Pons (tissue), 1 donor: ENCODE measurements at regions not wholly inside any gene's neighbourhood (a gene's known extent, or its start where the extent isn't known, plus 50 kb on each side); places are given as distances from the start of the nearest gene placed in this dataset.
A peak's percentile ranks its signal among the peaks of the same experiment; 100 is the strongest.
"Not testable (repeated sequence)": the region's sequence is repeated elsewhere in the genome, so short reads cannot be mapped to it uniquely, and the experiment has no call there.

ENCODE experiments used
- DNase-seq: peaks from one replicate; pipeline ENCODE4 v3.0.0-alpha.2; 2016; ENCODE audit warnings: low spot score

DNA sequence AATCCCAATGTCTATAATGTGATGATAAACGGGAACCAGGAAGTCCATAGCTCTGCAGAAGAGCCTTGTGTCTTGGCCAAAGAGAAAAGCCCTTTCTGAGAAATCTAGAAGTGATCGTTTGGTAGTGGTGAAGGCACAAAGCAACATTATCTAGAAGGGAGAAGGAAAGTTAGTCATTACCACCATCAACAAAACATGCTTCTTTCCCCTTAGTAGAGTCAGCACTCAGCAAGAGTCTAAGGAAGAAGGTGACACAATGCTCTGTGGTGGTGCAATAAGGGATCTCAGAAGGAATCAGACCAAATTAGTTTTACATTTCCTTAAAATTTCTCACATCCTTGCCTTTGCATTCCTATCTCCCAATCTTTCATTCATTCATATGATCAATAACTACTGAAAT, 134.4 kb upstream of the PRDX6 start:
- DNase-seq, result no peak

DNA sequence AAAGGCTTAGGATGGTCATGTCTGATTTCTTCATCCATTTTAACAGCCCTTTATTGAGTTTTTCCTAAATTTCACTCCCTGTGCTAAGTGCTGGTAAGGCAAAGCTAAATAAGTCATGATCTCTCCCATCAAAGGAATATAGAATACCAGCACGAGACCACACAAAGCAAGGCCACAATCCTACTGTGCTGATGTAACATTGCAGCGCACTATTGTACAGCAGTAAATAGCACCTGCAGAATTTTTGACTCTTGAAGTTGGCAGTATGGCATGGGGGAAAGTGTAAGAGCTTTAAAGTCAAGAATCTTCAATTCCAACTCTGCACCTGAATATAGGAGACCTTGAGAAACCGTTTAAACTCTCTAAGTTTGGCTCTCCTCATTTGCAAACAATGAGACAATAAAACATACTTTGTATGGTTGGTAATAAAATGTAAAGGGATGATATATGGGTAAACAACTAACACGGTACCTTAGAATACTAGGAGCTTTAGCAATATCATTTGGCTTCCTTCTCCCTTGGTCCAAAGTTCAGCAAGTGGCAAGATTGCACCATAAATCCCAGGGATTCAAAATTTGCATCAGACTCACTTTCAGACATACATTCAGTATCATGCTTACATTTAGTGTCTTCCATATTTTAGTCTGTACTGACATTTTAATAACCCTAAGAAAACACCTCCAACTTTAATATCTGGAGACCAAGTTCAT, 132.9 kb upstream of the PRDX6 start:
- DNase-seq, result no peak

DNA sequence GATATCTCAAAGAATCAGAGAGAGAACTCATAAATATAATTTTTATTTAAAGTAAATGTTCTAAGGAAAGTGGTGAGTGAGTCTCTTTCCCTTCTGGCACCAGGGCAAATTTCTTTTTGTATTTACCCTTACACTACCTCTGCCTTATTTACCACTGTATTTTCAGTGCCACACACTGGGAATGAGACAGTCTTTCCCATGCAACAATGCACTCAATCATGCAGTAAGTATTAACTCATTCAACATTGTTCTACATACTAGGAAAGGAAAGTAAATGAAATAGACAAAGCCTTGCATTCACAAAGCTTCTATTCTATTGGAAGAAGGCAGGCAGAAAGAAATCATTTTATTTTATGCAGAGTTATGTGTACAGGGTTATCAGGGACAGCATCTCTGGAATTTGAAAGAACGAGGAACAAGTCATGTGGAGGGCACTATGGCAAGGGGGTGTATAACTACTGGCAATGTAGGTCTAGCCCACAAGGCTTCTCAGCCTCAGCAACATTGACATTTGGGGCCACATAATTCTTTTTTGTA, 129.8 kb upstream of the PRDX6 start:
- peak; percentile 7 for DNase-seq

DNA sequence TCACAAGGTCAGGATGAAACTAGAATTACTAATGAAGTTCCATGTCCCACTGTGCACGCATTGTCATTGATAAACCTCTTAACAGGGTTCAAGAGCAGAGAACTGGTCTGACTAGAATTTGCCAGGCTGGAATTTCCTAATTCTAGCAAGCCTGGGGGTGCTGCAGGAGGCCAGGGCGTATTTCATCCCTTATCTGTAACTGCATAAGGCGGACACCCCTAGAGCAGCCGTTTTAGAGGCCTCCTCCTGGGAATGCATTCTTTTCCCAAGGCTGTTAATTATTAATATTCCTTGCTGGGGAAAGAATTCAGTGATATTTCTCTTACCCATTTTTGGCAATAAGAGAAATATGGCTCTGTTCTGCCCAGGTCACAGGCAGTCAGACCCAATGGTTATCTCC, 124.5 kb upstream of the PRDX6 start:
- DNase-seq, result not testable (repeated sequence)

DNA sequence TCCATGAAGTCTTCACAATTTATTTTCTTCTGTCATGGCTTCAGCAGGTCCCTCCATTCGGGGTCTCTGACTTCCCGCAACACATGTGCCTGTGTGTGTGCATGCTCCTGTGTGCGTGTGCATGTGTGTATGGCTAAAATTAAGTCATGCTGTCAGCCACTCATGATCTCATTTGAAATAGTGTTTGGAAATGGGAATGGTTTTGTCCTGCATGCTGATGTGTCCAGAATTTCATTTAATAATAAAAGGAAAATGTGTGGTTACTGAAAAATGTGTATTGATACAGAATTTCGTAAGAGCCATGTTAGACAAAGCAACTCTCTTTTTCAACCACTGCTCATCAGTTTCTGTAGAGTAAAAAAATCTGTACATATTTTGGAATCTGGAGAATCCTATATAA, 123.8 kb upstream of the PRDX6 start:
- DNase-seq, result no peak

DNA sequence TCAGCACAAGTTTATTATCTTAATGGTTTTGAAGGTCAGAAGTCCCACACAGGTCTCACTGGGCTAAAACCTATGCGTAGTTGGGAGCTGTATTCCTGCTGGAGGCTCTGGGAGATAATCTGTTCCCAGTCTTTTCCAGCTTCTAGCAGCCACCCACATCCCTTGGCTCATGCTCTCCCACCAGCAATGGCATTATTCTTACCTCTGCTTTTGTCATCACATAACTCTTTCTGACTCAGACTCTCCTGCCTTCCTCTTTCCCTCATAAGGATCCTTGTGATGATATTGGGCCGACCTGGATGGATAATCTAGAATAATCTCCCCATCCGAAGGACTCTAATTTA, 122.2 kb upstream of the PRDX6 start:
- DNase-seq, result no peak

DNA sequence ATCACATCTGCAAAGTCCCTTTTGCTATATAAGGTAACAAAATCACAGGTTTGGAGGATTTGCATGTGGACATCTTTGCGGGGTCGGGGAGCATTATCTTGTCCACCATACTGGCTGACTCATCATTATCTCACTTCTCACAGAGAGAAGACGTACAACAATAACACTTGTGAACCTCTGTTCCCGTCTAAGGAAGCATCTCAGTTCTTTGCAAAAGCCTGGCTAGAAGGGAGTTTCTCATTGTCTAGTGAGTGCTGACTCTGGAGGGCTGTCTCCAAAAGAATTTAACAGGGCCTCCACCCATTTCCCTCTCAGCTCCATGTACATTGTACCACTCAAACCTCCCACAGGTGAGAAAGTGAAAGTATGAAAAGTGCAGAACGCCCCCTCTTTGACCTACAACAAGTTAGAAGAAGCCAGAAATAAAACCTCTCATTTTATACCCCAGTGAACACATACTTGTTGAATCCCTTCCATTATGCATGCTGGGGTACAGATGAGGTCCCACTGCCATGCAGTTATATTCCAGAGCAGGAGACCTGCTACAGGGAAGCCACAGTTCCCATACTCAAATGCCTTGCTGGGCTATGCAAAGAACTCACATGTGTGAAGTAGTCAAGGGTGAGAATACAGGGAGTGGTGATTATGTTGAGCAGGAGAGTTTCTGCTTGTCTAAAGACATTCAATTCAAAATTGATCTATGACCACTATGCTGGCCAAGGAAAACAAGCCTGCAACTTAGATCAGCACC, 121.7 kb upstream of the PRDX6 start:
- no peak for DNase-seq

DNA sequence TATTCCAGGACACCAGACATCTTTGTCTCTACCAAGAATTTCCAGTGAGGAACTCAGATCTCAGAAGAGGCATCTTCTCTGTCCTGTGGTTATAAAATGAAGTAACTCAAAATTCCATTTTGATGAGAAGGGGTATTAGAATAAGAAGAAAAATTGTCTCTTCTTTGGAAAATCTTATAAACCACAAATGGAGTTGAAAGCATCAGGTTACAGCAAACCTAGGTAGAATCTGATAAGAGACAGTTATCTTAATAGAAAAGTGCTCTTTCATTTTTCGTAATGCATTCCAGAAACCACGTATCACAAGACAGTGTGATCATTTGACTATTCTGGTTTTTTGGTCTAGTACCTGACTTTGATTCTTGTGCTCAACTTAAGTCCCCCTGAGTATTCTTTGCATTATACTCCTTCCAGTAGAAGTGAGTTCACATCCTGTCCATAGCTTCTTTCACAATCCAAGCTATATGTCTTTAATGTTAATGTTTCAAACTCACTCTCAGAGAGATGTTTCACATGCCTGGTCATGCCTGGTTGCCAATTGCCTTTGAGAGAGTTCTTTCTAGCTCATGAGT, 120.9 kb upstream of the PRDX6 start:
- no peak for DNase-seq

DNA sequence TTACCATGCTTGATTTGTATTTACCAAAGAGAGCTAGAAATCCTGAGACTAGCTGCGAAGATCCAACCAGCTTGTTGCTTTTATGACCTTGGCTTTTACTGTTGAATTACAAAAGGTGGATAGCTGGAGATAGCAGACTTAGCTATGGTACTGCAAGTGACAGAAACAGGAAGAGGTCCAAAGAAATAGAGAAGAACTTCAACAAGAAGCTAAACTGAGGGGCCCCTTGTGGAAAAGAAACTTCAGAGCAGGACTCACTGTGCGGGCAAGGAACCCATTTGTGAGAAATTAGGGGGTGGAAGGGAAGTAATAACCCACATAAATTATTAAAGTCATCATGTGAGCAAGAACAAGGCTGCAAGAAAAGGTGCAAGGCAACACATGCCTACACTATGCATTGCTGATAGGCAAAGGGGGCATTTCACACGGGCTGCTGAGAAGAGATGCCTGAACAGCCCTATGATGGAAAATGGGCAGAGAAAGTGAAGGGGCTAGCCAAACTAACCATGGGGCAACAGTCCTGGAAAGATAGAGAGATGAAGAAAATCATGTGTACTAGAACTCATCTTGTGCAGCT, 116.6 kb upstream of the PRDX6 start:
- no peak for DNase-seq

DNA sequence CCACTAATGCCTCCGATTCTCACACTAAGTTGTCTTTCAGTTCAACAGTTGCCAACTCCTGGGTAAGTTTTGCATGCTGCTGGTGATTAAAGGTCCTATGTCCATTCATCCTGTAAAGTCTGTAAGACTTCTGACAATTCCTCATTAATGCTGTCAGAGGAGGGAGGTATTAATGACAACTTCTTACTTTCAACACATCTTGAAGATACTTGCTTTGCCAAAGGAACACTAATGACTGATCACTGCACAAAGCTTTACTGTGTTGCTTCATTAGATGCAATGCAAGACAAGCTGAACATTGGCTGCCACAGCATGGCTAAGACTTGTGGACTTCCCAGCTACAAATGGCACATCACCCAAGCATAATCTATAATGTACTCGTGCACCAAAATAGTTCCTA, 114.6 kb upstream of the PRDX6 start:
- no peak for DNase-seq

DNA sequence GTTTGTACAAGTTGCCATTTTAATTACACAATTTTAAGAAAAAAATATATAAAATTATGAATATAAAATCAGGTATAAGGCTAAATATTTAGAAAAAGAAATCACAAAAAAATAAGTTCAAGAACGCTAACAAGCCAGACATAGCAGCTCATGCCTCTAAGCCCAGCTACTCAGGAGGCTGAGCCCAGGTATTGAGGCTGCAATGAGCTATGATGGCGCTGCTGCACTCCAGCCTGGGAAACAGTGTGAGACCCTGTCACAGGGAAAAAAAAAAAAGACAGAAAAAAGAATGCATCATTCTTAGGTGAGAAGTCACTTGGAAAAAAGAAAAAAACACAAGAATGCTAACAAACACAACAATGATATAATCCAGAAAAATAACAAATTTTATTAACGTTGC, 112.3 kb upstream of the PRDX6 start:
- no peak for DNase-seq

DNA sequence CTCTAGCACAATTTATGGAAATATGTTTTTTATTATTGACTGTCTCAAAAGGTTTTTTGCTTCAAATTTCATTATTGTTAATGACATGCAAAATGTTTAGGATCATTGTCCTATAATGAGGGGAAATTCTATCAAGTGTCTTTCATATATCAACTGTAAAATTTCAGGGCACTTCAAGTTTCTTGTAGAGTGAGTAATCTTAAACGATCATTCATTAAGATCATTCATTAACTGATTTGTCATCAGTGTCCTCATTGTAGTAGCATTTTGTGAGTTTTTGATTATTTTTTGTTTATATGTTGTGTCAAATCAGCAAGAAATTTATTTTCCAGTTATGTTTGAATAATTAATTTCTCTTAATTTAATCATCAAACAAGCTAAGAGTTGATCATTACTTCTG, 111.8 kb upstream of the PRDX6 start:
- DNase-seq, result no peak

DNA sequence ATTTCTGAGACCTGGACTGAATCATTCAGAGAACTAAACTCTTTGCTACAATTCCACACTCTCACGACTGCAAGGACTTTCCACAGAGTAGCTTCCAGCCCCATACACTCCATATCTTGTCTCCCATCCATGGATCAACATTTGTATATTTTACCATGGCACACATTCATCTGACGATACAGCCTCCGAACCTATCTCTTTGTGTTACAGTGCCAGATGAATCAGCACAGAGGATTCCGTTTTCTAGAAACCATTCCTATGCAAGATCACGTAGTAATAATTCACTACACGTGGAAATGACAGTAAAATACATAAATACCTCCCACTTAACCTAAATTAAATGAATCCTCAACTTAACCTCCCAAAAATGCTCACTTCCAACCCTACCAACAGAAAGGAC, 110.0 kb upstream of the PRDX6 start:
- no peak for DNase-seq

DNA sequence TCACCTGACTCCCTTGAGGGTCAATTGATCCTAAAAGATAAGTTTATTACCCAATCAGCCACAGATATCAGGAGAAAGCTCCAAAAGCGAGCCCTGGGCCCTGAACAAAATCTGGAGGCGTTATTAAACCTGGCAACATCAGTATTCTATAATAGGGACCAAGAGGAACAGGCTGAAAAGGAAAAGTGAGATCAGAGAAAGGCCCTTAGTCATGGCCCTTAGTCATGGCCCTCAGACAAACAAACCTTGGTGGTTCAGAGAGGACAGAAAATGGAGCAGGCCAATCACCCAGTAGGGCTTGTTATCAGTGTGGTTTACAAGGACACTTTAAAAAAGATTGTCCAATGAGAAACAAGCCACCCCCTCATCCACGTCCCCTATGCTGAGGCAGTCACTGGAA, 106.5 kb upstream of the PRDX6 start:
- not testable (repeated sequence) for DNase-seq

DNA sequence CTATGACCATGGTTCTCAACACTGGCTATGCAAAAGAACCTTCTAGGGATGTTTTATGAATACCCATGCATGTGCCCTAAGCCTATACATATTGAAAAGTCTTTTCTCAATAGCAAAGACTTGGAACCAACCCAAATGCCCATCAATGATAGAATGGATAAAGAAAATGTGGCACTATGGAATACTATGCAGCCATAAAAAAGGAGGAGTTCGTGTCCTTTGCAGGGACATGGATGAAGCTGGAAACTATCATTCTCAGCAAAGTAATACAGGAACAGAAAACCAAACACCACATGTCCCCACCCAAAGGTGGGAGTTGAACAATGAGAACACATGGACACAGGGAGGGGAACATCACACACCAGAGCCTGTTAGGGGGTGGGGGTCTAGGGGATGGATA, 101.1 kb upstream of the PRDX6 start:
- DNase-seq, result not testable (repeated sequence)

DNA sequence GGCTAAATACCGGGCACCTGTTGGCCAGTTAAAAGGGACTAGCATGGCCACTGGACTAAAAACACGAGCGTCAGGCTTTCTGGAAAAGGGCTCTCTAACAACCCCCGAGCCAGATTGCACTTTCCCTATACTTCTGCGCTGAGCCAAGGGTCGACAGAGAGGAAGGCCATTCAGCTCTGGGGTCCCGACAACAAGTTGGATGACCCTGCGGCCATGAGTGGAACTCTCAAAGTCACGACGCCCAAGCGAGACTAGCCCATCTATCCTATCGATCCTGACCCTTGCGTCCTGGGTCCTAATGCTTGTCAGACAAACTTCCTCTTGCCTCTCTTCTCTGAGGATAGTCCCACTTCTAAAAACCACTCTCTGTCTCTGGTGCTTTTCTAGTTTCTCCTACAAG, 99.9 kb upstream of the PRDX6 start:
- no peak for DNase-seq

DNA sequence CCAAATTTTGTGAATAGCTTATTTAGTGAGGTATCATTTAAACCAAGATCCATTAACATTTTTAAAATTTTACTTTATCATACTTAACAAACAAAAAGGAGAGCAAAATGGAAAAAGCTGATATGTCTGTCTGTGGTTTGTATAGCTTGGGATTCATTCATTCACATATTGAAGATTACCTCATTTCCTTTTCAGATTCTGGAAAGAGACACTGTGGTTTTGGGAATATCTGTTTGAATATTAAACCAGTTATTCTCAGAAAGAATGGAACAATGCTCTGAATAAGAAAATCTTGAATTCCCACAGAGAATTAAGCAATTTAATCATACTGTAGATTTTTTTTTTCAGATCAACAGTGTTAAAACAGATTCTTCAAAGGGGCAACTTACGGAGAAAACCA, 93.8 kb upstream of the PRDX6 start:
- no peak for DNase-seq

DNA sequence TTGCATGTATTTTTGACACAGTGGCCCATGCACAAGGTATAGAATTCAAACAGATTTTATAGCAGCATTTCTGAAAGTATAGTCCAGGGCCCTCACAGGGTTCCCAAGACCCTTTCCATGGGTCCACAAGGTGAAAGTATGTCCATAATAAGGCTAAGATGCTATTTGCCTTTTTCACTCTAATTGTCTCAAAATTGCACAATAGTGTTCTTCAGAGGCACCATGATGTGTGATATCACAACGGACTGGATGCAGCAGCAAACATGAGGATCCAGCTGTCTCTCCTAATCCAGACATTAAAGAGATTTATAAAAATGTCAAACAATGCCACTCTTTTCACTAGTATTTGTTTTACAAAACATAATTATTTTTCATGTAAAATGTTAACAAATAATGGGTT, 88.8 kb upstream of the PRDX6 start:
- no peak for DNase-seq

DNA sequence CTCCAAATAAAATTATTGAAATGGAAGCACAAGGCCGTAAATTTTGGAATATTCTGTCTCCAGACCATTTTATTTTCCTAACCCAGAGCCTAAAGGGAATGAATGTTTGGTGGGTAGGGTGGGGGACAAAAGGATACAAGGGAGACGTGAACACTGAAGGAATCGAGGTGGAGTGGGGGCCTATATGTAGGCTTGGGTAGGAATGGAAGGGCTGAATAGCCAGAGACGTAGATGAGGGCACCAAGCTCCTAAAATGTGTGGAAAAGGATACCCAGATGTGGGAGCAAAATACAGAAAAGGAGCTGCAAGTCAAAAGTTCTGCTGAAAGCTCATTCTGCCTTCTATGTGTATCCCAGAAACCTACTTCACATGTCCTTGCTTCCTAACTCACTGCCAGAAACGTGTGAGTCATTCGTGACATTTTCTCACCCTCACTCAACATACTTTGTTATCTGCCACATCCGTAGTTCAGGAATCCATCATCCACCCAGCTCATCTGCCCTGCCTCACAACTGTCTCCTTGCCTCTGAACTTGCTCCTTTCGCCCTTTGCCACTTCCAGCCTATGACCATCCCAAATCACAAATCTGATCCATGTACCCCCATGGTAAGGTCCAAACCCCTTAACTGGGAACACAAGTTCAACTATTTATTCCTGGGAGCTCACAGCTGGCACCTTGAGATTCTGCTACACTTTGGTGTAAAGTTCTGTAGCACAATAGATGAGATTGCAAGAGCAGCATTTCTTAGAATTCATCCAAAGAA, 84.1 kb upstream of the PRDX6 start:
- no peak for DNase-seq

DNA sequence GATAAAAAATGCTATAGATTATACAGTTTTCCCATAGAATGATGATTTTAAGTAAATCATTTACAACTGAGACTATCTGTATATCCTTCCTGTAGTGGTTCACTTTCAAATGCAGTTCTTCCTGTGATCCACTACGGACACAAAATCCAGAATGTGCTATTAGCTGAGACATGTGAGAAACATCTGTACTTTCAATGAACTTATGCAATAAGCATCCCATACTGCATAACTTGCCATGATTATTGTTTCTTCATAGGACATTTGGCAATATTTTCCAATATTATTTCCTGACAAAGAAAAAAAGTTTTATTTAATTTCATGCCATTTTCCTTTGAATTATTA, 83.5 kb upstream of the PRDX6 start:
- no peak for DNase-seq

DNA sequence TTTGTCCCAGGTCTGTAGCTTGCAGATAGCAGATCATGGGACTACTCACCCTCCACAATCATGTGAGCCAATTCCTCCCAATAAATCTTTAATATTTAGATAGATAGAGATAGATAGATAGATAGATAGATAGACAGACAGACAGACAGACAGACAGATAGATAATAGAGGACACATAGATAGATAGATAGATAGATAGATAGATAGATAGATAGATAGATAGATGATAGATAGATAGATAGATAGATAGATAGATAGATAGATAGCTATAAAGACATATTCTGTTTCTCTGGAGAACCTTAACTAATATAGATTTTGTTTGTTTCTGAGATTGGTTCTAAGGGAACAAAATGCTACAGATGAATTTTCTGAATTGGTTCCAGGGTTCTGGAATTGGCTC, 82.3 kb upstream of the PRDX6 start:
- not testable (repeated sequence) for DNase-seq

DNA sequence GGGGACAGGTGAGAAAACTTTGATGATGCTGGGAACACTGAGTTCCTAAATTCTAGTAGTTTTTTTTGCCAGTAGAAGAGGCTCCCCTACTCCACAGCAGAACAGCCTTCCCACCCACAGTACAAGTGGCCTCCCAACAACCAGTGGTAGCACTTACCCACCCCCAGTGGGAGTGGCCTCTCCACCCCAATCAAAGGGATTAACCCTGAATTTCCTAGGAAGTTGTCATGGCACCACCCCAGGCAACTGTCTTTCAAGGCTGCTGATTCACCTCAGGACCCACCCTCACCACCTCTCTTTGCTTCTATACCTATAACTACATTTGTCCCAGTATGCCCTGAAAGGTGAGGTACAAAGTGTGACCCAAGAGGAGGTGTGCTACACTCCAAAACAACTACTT, 81.4 kb upstream of the PRDX6 start:
- DNase-seq, result no peak
